22Rv1 (cell line): ENCODE measurements at regions not wholly inside any gene's neighbourhood (a gene's known extent, or its start where the extent isn't known, plus 50 kb on each side); places are given as distances from the start of the nearest gene placed in this dataset.

Experiments used
- CTCF ChIP-seq: fragments of 450-650 bp; IDR thresholded peaks from 2 replicates; pipeline ENCODE4 v1.5.1; 2017; ENCODE audit warnings: mild to moderate bottlenecking
- ZFX ChIP-seq: fragments of 450-650 bp; IDR thresholded peaks from 2 replicates; pipeline ENCODE4 v1.6.1; 2017; ENCODE audit warnings: antibody characterized with exemption, borderline replicate concordance

- no peak for TF ChIP-seq CTCF
- no peak for TF ChIP-seq ZFX
These were observed 192.5 kb upstream of the PWP1 start for GRCh38 chr12:107493135-107493494.
